ENCODE measurements at regions not wholly inside any gene's neighbourhood (a gene's known extent, or its start where the extent isn't known, plus 50 kb on each side); places are given as distances from the start of the nearest gene placed in this dataset.

- Histone ChIP-seq H4K20me1 (ENCODE audit: control insufficient read depth, insufficient read depth, insufficient read length) (no peaks in the 10 kb centered on the region), H3K23me2 (ENCODE audit: insufficient read length, low read depth, low read length, poor library complexity, severe bottlenecking) (no peaks in the 10 kb centered on the region), H2BK5ac (ENCODE audit: insufficient read length, low read length) (no peak overlapping the region), H2BK120ac (ENCODE audit: low read depth, low read length, poor library complexity, severe bottlenecking) (no peak overlapping the region), H3K27me3 (ENCODE audit: insufficient read depth, low read length) (no peaks in the 10 kb centered on the region), H3K27ac (ENCODE audit: insufficient read length, low read depth, low read length) (no peak overlapping the region), H3K79me2 (ENCODE audit: insufficient read depth, low read length) (no peaks in the 10 kb centered on the region), H3K4me2 (ENCODE audit: insufficient read depth, insufficient read length, low read length) (no peak overlapping the region), H2BK15ac (ENCODE audit: low read depth, low read length) (no peak overlapping the region), H3K4ac (ENCODE audit: low read depth, low read length) (no peak overlapping the region), H3K18ac (ENCODE audit: insufficient read length, low read depth, low read length) (no peak overlapping the region), H3K14ac (ENCODE audit: insufficient read depth, low read length) (no peak overlapping the region), H3K56ac (ENCODE audit: insufficient read length, low read depth, low read length) (no peak overlapping the region), H4K91ac (ENCODE audit: insufficient read length, low read depth, low read length) (no peak overlapping the region), H2AFZ (ENCODE audit: low read length) (no peak overlapping the region), H3T11ph (ENCODE audit: low read length) (no peak overlapping the region), H3K9ac (ENCODE audit: extremely low read depth, insufficient read length, low read length) (no peak overlapping the region), H4K8ac (replicated peaks; ENCODE audit: insufficient read length, low read depth, low read length) (no peak overlapping the region), H2BK12ac (ENCODE audit: insufficient read length, low read depth, low read length) (no peak overlapping the region), H2AK5ac (ENCODE audit: insufficient read length, low read length) (no peak overlapping the region), H3K79me1 (ENCODE audit: insufficient read depth, low read depth, low read length, poor library complexity, severe bottlenecking) (no peaks in the 10 kb centered on the region), H3K4me1 (ENCODE audit: insufficient read depth, low read length) (no peaks in the 10 kb centered on the region), H3K9me3 (ENCODE audit: control insufficient read depth, low read depth, low read length) (no peaks in the 10 kb centered on the region), H4K5ac (ENCODE audit: insufficient read length, low read depth, low read length) (no peak overlapping the region), H2BK20ac (ENCODE audit: low read depth, low read length, poor library complexity, severe bottlenecking) (no peak overlapping the region), H3K23ac (ENCODE audit: insufficient read length, low read depth, low read length) (no peak overlapping the region)
- no CpG with 5 or more reads among the region's 4 CpGs for WGBS (ENCODE audit: extremely low coverage, insufficient read length, low lambda C conversion rate)
- no peak for DNase-seq
- Mint-ChIP-seq H3K4me1 (no peaks in the 10 kb centered on the region), H3K36me3 (ENCODE audit: insufficient read depth in 1 of 3, low read depth in 3 of 3) (peaks cover 4 to 37% (median 8%) of the 10 kb centered on the region in 3 experiments; a peak in 6 of 7 replicates), H3K9me3 (peaks cover 11 to 15% of the 10 kb centered on the region in 2 experiments), H3K4me3 (no peak overlapping the region), H3K27ac (no peak overlapping the region), H3K27me3 (ENCODE audit: low read depth) (peaks cover 5% of the 10 kb centered on the region)
- TF ChIP-seq, protein P1, sequence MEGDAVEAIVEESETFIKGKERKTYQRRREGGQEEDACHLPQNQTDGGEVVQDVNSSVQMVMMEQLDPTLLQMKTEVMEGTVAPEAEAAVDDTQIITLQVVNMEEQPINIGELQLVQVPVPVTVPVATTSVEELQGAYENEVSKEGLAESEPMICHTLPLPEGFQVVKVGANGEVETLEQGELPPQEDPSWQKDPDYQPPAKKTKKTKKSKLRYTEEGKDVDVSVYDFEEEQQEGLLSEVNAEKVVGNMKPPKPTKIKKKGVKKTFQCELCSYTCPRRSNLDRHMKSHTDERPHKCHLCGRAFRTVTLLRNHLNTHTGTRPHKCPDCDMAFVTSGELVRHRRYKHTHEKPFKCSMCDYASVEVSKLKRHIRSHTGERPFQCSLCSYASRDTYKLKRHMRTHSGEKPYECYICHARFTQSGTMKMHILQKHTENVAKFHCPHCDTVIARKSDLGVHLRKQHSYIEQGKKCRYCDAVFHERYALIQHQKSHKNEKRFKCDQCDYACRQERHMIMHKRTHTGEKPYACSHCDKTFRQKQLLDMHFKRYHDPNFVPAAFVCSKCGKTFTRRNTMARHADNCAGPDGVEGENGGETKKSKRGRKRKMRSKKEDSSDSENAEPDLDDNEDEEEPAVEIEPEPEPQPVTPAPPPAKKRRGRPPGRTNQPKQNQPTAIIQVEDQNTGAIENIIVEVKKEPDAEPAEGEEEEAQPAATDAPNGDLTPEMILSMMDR (conservative IDR thresholded peaks at IDR 0.05), result no peak
Measured at GRCh38 chr12:125549171-125549570, 483.9 kb downstream of the AACS start.

All from H9 (cell line).